ENCODE measurements at regions not wholly inside any gene's neighbourhood (a gene's known extent, or its start where the extent isn't known, plus 50 kb on each side); places are given as distances from the start of the nearest gene placed in this dataset.

GRCh38 chr9:107222020-107222522 is 61.0 kb upstream of the RAD23B start:
- TF ChIP-seq POLR2A (IDR thresholded peaks at IDR 0.05; ENCODE audit: control extremely low read depth in 1 of 2, low read depth in 2 of 2, low read length in 2 of 2) (no peak), CTCF (IDR thresholded peaks at IDR 0.05; ENCODE audit: control extremely low read depth in 1 of 3, insufficient read depth in 1 of 3, low read depth in 1 of 3, low read length in 3 of 3) (no peak), SUZ12 (IDR thresholded peaks at IDR 0.05; ENCODE audit: low read length) (no peak), EP300 (IDR thresholded peaks at IDR 0.05; ENCODE audit: borderline replicate concordance in 1 of 2, low read depth in 2 of 2, low read length in 2 of 2) (no peak), MAX (IDR thresholded peaks at IDR 0.05) (no peak)
